Keratinocyte (primary cell): ENCODE measurements at regions not wholly inside any gene's neighbourhood (a gene's known extent, or its start where the extent isn't known, plus 50 kb on each side); places are given as distances from the start of the nearest gene placed in this dataset.

Experiments
- DNase-seq: peaks from one replicate; pipeline ENCODE4 v3.0.0-alpha.2; 2011; ENCODE audit warnings: low read depth, missing footprints, low spot score
- FAIRE-seq: peaks from 2 replicates; lab custom pipeline; 2011; peaks lifted over from hg19 to GRCh38; lab: Jason Lieb, UNC
- H2AFZ ChIP-seq: 2 replicates; pipeline ENCODE4 v1.6.0; 2012; ENCODE audit warnings: low read length, control low read depth, inconsistent platforms; ENCODE audit not compliant: control insufficient read depth
- H3K27ac ChIP-seq: 2 replicates; pipeline ENCODE4 v1.5.1; 2011; ENCODE audit warnings: low read length; ENCODE audit not compliant: control insufficient read depth, insufficient read depth
- H3K27me3 ChIP-seq: 3 replicates; pipeline ENCODE4 v1.6.0; 2011; ENCODE audit warnings: low read length; ENCODE audit not compliant: control insufficient read depth, insufficient read depth; ENCODE audit errors: extremely low read depth
- H3K36me3 ChIP-seq, 2 experiments: 2 replicates in 1 of 2; 3 replicates in 1 of 2; pipeline ENCODE4 v1.5.1; 2011; ENCODE audit warnings: low read length in 2 of 2, mild to moderate bottlenecking in 1 of 2; ENCODE audit not compliant: control insufficient read depth in 2 of 2, insufficient read depth in 2 of 2; ENCODE audit errors: extremely low read depth in 1 of 2
- H3K4me1 ChIP-seq: 3 replicates; pipeline ENCODE4 v1.5.1; 2011; ENCODE audit warnings: low read length; ENCODE audit not compliant: control insufficient read depth, insufficient read depth; ENCODE audit errors: extremely low read depth
- H3K4me2 ChIP-seq: 3 replicates; pipeline ENCODE4 v1.6.0; 2011; ENCODE audit warnings: low read depth, low read length; ENCODE audit not compliant: control insufficient read depth, insufficient read depth; ENCODE audit errors: extremely low read depth
- H3K4me3 ChIP-seq, 3 experiments: fragments of 200-600 bp in 1 of 3; sonication (generic) in 1 of 3; 2 replicates in 2 of 3; 3 replicates in 1 of 3; pipeline ENCODE4 v1.5.1; 2011 to 2016; ENCODE audit warnings: low read length in 3 of 3, mild to moderate bottlenecking in 3 of 3, control low read depth in 2 of 3, inconsistent platforms in 1 of 3, low read depth in 1 of 3, mixed read lengths in 1 of 3, mixed run types in 1 of 3, moderate library complexity in 1 of 3; ENCODE audit not compliant: control insufficient read depth in 2 of 3, insufficient read depth in 2 of 3; ENCODE audit errors: extremely low read depth in 1 of 3
- H3K79me2 ChIP-seq: 2 replicates; pipeline ENCODE4 v1.6.0; 2012; ENCODE audit warnings: low read length; ENCODE audit not compliant: control insufficient read depth, insufficient read depth
- H3K9ac ChIP-seq: 3 replicates; pipeline ENCODE4 v1.6.0; 2011; ENCODE audit warnings: low read length; ENCODE audit not compliant: control insufficient read depth, insufficient read depth; ENCODE audit errors: extremely low read depth
- H3K9me1 ChIP-seq: 3 replicates; pipeline ENCODE4 v1.6.0; 2011; ENCODE audit warnings: low read length; ENCODE audit not compliant: control insufficient read depth, insufficient read depth; ENCODE audit errors: extremely low read depth
- H3K9me3 ChIP-seq: 2 replicates; pipeline ENCODE4 v1.5.1; 2012; ENCODE audit warnings: low read depth, low read length; ENCODE audit not compliant: control insufficient read depth
- H4K20me1 ChIP-seq: 3 replicates; pipeline ENCODE4 v1.6.0; 2011; ENCODE audit warnings: low read length; ENCODE audit not compliant: control insufficient read depth, insufficient read depth; ENCODE audit errors: extremely low read depth
- EZH2 ChIP-seq: IDR thresholded peaks from one replicate; pipeline ENCODE4 v1.6.1; 2012; ENCODE audit warnings: inconsistent platforms, mild to moderate bottlenecking, low read length, moderate library complexity
- dilution Hi-C: fragments of 300-500 bp; cut with MboI; formaldehyde crosslinking; loops from one replicate; pipeline ENCODE4 v1.7.0; 2020; ENCODE audit warnings: low sequenced_read_pairs; ENCODE audit not compliant: extremely low pct_ligation_motif_present
- TF ChIP-seq, protein P1 (sequence below), 3 experiments: IDR thresholded peaks in 1 of 3; conservative IDR thresholded peaks in 1 of 3; optimal IDR thresholded peaks in 1 of 3; 2 replicates in 2 of 3; 3 replicates in 1 of 3; pipeline versions ENCODE3 to v1.5.1; 2011; ENCODE audit warnings: low read length in 3 of 3, mild to moderate bottlenecking in 3 of 3, moderate library complexity in 2 of 3, control low read depth in 1 of 3, inconsistent platforms in 1 of 3; ENCODE audit not compliant: insufficient read depth in 2 of 3; ENCODE audit errors: extremely low read depth in 1 of 3

DNA sequence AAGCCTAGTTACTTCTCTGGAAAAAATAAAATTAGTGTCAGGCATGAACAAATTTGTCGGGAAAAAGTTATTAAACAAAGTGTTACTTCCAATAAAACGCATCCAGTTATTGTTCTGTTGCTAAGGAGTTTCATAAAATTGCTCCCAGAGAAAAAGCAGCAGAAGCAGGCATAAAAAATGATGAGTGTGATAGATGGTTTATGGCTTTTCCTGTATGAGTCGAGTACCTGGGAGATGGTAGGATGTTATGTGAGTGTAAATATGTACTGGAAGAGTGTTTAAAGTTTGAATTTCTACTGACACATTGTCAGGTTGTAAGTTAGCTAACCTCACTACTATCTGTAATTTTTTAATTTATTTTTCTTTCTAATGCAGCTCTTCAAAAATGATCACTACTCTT, 390.7 kb downstream of the ARL4A start:
- no peaks in the 10 kb centered on the region for H3K27me3 ChIP-seq
- H3K36me3 ChIP-seq: no peaks in the 10 kb centered on the region
- no peaks in the 10 kb centered on the region for H4K20me1 ChIP-seq
- H3K4me3 ChIP-seq: no peak overlapping the region
- H3K9ac ChIP-seq: no peak overlapping the region
- H2AFZ ChIP-seq: no peak overlapping the region
- DNase-seq (no peak), FAIRE-seq (no peak)
- dilution Hi-C loops: no loop called here
- TF ChIP-seq EZH2: no peak
- TF ChIP-seq, protein P1, sequence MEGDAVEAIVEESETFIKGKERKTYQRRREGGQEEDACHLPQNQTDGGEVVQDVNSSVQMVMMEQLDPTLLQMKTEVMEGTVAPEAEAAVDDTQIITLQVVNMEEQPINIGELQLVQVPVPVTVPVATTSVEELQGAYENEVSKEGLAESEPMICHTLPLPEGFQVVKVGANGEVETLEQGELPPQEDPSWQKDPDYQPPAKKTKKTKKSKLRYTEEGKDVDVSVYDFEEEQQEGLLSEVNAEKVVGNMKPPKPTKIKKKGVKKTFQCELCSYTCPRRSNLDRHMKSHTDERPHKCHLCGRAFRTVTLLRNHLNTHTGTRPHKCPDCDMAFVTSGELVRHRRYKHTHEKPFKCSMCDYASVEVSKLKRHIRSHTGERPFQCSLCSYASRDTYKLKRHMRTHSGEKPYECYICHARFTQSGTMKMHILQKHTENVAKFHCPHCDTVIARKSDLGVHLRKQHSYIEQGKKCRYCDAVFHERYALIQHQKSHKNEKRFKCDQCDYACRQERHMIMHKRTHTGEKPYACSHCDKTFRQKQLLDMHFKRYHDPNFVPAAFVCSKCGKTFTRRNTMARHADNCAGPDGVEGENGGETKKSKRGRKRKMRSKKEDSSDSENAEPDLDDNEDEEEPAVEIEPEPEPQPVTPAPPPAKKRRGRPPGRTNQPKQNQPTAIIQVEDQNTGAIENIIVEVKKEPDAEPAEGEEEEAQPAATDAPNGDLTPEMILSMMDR (optimal IDR thresholded peaks at IDR 0.05 in 1 of 3, IDR thresholded peaks at IDR 0.05 in 1 of 3, conservative IDR thresholded peaks at IDR 0.05 in 1 of 3; ENCODE audit: extremely low read depth in 1 of 3, insufficient read depth in 2 of 3, low read length in 3 of 3): no peak
- no peaks in the 10 kb centered on the region for H3K9me1 ChIP-seq
- H3K4me2 ChIP-seq: no peak overlapping the region
- peaks cover 12% of the 10 kb centered on the region for H3K4me1 ChIP-seq
- no peak overlapping the region for H3K27ac ChIP-seq
- no peaks in the 10 kb centered on the region for H3K9me3 ChIP-seq
- no peaks in the 10 kb centered on the region for H3K79me2 ChIP-seq

DNA sequence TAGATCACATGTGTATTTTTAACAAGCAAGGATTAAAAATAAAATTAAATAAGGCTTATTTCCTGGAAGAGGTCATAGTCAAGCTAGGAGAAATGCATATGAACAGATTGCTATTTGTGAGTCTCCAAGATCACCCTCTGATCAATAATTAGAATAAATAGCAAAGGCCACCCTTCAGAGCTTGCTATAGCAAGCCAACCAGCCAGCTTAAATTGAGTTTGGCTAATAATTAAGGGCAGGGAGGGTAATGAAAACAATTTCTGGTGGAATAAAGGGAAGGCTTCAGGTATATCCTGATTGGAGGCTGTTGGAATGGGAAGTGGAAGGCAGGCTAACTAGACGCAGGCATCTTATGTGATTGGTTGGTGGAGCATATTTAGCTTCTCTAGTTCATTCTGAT, 403.5 kb downstream of the ARL4A start:
- no peaks in the 10 kb centered on the region for H3K79me2 ChIP-seq
- no peak for FAIRE-seq
- no peaks in the 10 kb centered on the region for H3K9me1 ChIP-seq
- H3K9me3 ChIP-seq: no peaks in the 10 kb centered on the region
- H3K27ac ChIP-seq: no peak overlapping the region
- no peak overlapping the region for H2AFZ ChIP-seq
- no peak for DNase-seq
- H3K4me2 ChIP-seq: no peak overlapping the region
- H3K4me1 ChIP-seq: no peaks in the 10 kb centered on the region
- TF ChIP-seq EZH2: no peak
- TF ChIP-seq, protein P1 (optimal IDR thresholded peaks at IDR 0.05 in 1 of 3, IDR thresholded peaks at IDR 0.05 in 1 of 3, conservative IDR thresholded peaks at IDR 0.05 in 1 of 3; ENCODE audit: extremely low read depth in 1 of 3, insufficient read depth in 2 of 3, low read length in 3 of 3): no peak
- dilution Hi-C loops: no loop called here
- H3K4me3 ChIP-seq: no peak overlapping the region
- no peaks in the 10 kb centered on the region for H3K36me3 ChIP-seq
- no peaks in the 10 kb centered on the region for H3K27me3 ChIP-seq
- H4K20me1 ChIP-seq: no peaks in the 10 kb centered on the region
- no peak overlapping the region for H3K9ac ChIP-seq
